WTC11 (cell line): ENCODE measurements at regions not wholly inside any gene's neighbourhood (a gene's known extent, or its start where the extent isn't known, plus 50 kb on each side); places are given as distances from the start of the nearest gene placed in this dataset.
"Not testable (repeated sequence)": the region's sequence is repeated elsewhere in the genome, so short reads cannot be mapped to it uniquely, and the experiment has no call there.

Source experiments
- ATAC-seq: fragments of 200-7000 bp; cut with Tn5 transposase; 2 replicates; pipeline ENCODE4 v1.10.0; 2021; ENCODE audit warnings: mild to moderate bottlenecking, moderate library complexity
- CTCF ChIA-PET: fragments of 300-600 bp; sonication (Branson Sonifier 250); formaldehyde crosslinking; loops from one replicate; lab custom pipeline; 2021; ENCODE audit warnings: antibody characterized with exemption; lab: Charles Lee
- POLR2A ChIA-PET: fragments of 350-600 bp; sonication (Branson Sonifier 250); formaldehyde crosslinking; loops from one replicate; lab custom pipeline; 2021; ENCODE audit warnings: antibody characterized with exemption; lab: Charles Lee
- DNase-seq: peaks from one replicate; pipeline ENCODE4 v3.0.0; 2021; ENCODE audit warnings: low spot score
- H3K27ac Mint-ChIP-seq: 2 replicates; pipeline ENCODE4 v1.8.0; 2021; ENCODE audit warnings: mixed read lengths
- H3K27me3 Mint-ChIP-seq: 2 replicates; pipeline ENCODE4 v1.8.0; 2021; ENCODE audit warnings: low read depth, mild to moderate bottlenecking, moderate library complexity, mixed read lengths
- H3K36me3 Mint-ChIP-seq: 2 replicates; pipeline ENCODE4 v1.8.0; 2021; ENCODE audit warnings: mixed read lengths
- H3K4me1 Mint-ChIP-seq: 2 replicates; pipeline ENCODE4 v1.8.0; 2022; ENCODE audit warnings: mixed read lengths
- H3K4me3 Mint-ChIP-seq: 2 replicates; pipeline ENCODE4 v1.8.0; 2021; ENCODE audit warnings: mild to moderate bottlenecking, moderate library complexity, mixed read lengths
- H3K9me3 Mint-ChIP-seq: 2 replicates; pipeline ENCODE4 v1.8.0; 2021; ENCODE audit warnings: mixed read lengths
- ATF1 ChIP-seq: sonication (generic); formaldehyde crosslinking; IDR thresholded peaks from 2 replicates; pipeline ENCODE4 v1.8.1; 2023; ENCODE audit warnings: mild to moderate bottlenecking, moderate library complexity, missing genetic modification reagents
- ATF2 ChIP-seq: sonication (generic); formaldehyde crosslinking; IDR thresholded peaks from 2 replicates; pipeline ENCODE4 v1.8.1; 2022; ENCODE audit warnings: low read depth, missing genetic modification reagents, borderline replicate concordance
- CBFB ChIP-seq: sonication (generic); formaldehyde crosslinking; IDR thresholded peaks from 2 replicates; pipeline ENCODE4 v1.8.1; 2022; ENCODE audit warnings: mild to moderate bottlenecking, low read depth, missing genetic modification reagents
- CREB1 ChIP-seq: sonication (generic); formaldehyde crosslinking; IDR thresholded peaks from 2 replicates; pipeline ENCODE4 v1.8.0; 2023; ENCODE audit warnings: mild to moderate bottlenecking, missing genetic modification reagents
- GTF2I ChIP-seq: fragments of 250-450 bp; sonication (Bioruptor Pico); conservative IDR thresholded peaks from 2 replicates; pipeline ENCODE4 v1.4.0; 2021; ENCODE audit warnings: mild to moderate bottlenecking
- JUN ChIP-seq: sonication (generic); formaldehyde crosslinking; IDR thresholded peaks from 2 replicates; pipeline ENCODE4 v1.8.0; 2023; ENCODE audit warnings: mild to moderate bottlenecking, missing genetic modification reagents
- MLX ChIP-seq: sonication (generic); formaldehyde crosslinking; IDR thresholded peaks from 2 replicates; pipeline ENCODE4 v1.8.1; 2023; ENCODE audit warnings: mild to moderate bottlenecking, missing genetic modification reagents, moderate library complexity
- NR2C2 ChIP-seq: sonication (generic); formaldehyde crosslinking; IDR thresholded peaks from 2 replicates; pipeline ENCODE4 v1.8.0; 2022; ENCODE audit warnings: mild to moderate bottlenecking, missing genetic modification reagents
- PREB ChIP-seq: sonication (generic); formaldehyde crosslinking; IDR thresholded peaks from 2 replicates; pipeline ENCODE4 v1.8.1; 2022; ENCODE audit warnings: mild to moderate bottlenecking, missing genetic modification reagents, moderate library complexity, borderline replicate concordance
- PRRX2 ChIP-seq: fragments of 250-450 bp; sonication (Bioruptor Pico); IDR thresholded peaks from 2 replicates; pipeline ENCODE4 v1.8.0; 2021; ENCODE audit warnings: mild to moderate bottlenecking
- TEAD4 ChIP-seq: sonication (generic); formaldehyde crosslinking; IDR thresholded peaks from 2 replicates; pipeline ENCODE4 v1.8.0; 2022; ENCODE audit warnings: mild to moderate bottlenecking, missing genetic modification reagents
- ZBTB21 ChIP-seq: sonication (generic); formaldehyde crosslinking; IDR thresholded peaks from 2 replicates; pipeline ENCODE4 v1.8.1; 2023; ENCODE audit warnings: mild to moderate bottlenecking, missing genetic modification reagents, borderline replicate concordance
- ZMAT4 ChIP-seq: fragments of 250-450 bp; sonication (Bioruptor Pico); IDR thresholded peaks from 2 replicates; pipeline ENCODE4 v1.9.0; 2021; ENCODE audit warnings: mild to moderate bottlenecking
- ZNF281 ChIP-seq: sonication (generic); formaldehyde crosslinking; IDR thresholded peaks from 2 replicates; pipeline ENCODE4 v1.8.0; 2023; ENCODE audit warnings: mild to moderate bottlenecking, missing genetic modification reagents
- ZNF396 ChIP-seq: fragments of 250-450 bp; sonication (Bioruptor Pico); IDR thresholded peaks from 2 replicates; pipeline ENCODE4 v1.8.0; 2021; ENCODE audit warnings: mild to moderate bottlenecking, moderate library complexity, borderline replicate concordance
- ZNF423 ChIP-seq: fragments of 250-450 bp; sonication (Bioruptor Pico); IDR thresholded peaks from 2 replicates; pipeline ENCODE4 v2.1.2; 2022; ENCODE audit warnings: mild to moderate bottlenecking, moderate library complexity
- ZNF671 ChIP-seq: fragments of 250-450 bp; sonication (Bioruptor Pico); IDR thresholded peaks from 2 replicates; pipeline ENCODE4 v1.8.0; 2021; ENCODE audit warnings: mild to moderate bottlenecking

GRCh38 chr13:34179927-34180326 is 362.0 kb downstream of the RFC3 start:
- Mint-ChIP-seq H3K27ac (no peak overlapping the region), H3K36me3 (no peaks in the 10 kb centered on the region), H3K9me3 (no peaks in the 10 kb centered on the region; the same call in 1 of the 2 replicates), H3K27me3 (no peaks in the 10 kb centered on the region; the same call in none of the 2 replicates), H3K4me3 (no peak overlapping the region), H3K4me1 (peaks cover 25% of the 10 kb centered on the region)
- POLR2A ChIA-PET, result no interaction called here
- CTCF ChIA-PET, result no interaction called here
- no peak for ATAC-seq
- DNase-seq, result no peak
- TF ChIP-seq ATF2, result no peak
- TF ChIP-seq TEAD4 (CRISPR knock-in tag), result no peak
- TF ChIP-seq NR2C2, result no peak
- TF ChIP-seq ZNF423, result no peak
- TF ChIP-seq ATF1 (CRISPR knock-in tag), result no peak
- TF ChIP-seq ZBTB21 (CRISPR knock-in tag), result no peak

- POLR2A ChIA-PET, H3K9me3 Mint-ChIP-seq, H3K27ac Mint-ChIP-seq, ATAC-seq, DNase-seq, H3K4me3 Mint-ChIP-seq, CTCF ChIA-PET, H3K27me3 Mint-ChIP-seq, H3K36me3 Mint-ChIP-seq: not testable (repeated sequence)
- H3K4me1 Mint-ChIP-seq, result peaks cover 25% of the 10 kb centered on the region
Observed at GRCh38 chr13:34181256-34181655, 363.3 kb downstream of the RFC3 start.

GRCh38 chr13:34189946-34190345 is 372.0 kb downstream of the RFC3 start:
- H3K9me3 Mint-ChIP-seq, result peaks cover 37% of the 10 kb centered on the region
- peaks cover 9% of the 10 kb centered on the region for H3K36me3 Mint-ChIP-seq
- H3K27ac Mint-ChIP-seq, result no peak overlapping the region
- CTCF ChIA-PET, result no interaction called here
- H3K4me3 Mint-ChIP-seq, result no peak overlapping the region
- POLR2A ChIA-PET, result no interaction called here
- H3K4me1 Mint-ChIP-seq, result no peaks in the 10 kb centered on the region
- H3K27me3 Mint-ChIP-seq, result peaks cover 2% of the 10 kb centered on the region; the same call in 1 of the 2 replicates
- no peak for DNase-seq
- TF ChIP-seq ZNF396 (CRISPR knock-in tag) (no peak), GTF2I (no peak), CBFB (CRISPR knock-in tag) (no peak), ZNF671 (CRISPR knock-in tag) (no peak), MLX (CRISPR knock-in tag) (no peak), ATF1 (CRISPR knock-in tag) (no peak), JUN (CRISPR knock-in tag) (no peak), PRRX2 (CRISPR knock-in tag) (no peak), CREB1 (CRISPR knock-in tag) (no peak), PREB (CRISPR knock-in tag) (no peak), ZNF281 (no peak), ZMAT4 (CRISPR knock-in tag) (no peak)
- ATAC-seq, result no peak
